Mammary epithelial cell (primary cell): ENCODE measurements at regions not wholly inside any gene's neighbourhood (a gene's known extent, or its start where the extent isn't known, plus 50 kb on each side); places are given as distances from the start of the nearest gene placed in this dataset.

ENCODE experiments used
- CTCF ChIP-seq, 2 donors: IDR thresholded peaks in 1 of 2; conservative IDR thresholded peaks in 1 of 2; 2 replicates each; pipeline ENCODE4 v1.5.1; 2011 to 2012; ENCODE audit warnings: inconsistent platforms in 2 of 2, low read length in 2 of 2, mild to moderate bottlenecking in 2 of 2, control low read depth in 1 of 2, low read depth in 1 of 2; ENCODE audit not compliant: insufficient read depth in 1 of 2; ENCODE audit errors: extremely low read depth in 1 of 2
- EZH2 ChIP-seq: IDR thresholded peaks from 2 replicates; pipeline ENCODE4 v1.6.1; 2012; ENCODE audit warnings: low read length, inconsistent platforms, borderline replicate concordance

- no peak for TF ChIP-seq EZH2
- no peak for TF ChIP-seq CTCF (conservative IDR thresholded peaks at IDR 0.05 in 1 of 2, IDR thresholded peaks at IDR 0.05 in 1 of 2; ENCODE audit: extremely low read depth in 1 of 2, insufficient read depth in 1 of 2, low read depth in 1 of 2, low read length in 2 of 2)
Measured at GRCh38 chr7:106773721-106774120, 91.4 kb upstream of the PIK3CG start.
